HepG2 (cell line): ENCODE measurements at regions not wholly inside any gene's neighbourhood (a gene's known extent, or its start where the extent isn't known, plus 50 kb on each side); places are given as distances from the start of the nearest gene placed in this dataset.

Experiments
- ATAC-seq: fragments of 200-7000 bp; cut with Tn5 transposase; 3 replicates; pipeline ENCODE4 v1.9.1; 2020; ENCODE audit warnings: mild to moderate bottlenecking, moderate library complexity
- BruUV-seq: library from RNA; stranded (reverse); fragments of 400-500 nt; replicated peaks from 2 replicates; lab custom pipeline; 2021; lab: Mats Ljungman, UMichigan
- CTCF ChIA-PET: fragments of 300-600 bp; formaldehyde crosslinking; extraction: SDS; loops from one replicate; lab custom pipeline; 2021; ENCODE audit warnings: low total read pairs, inconsistent platforms, low intra/inter-chr PET ratio; lab: Yijun Ruan, JAX
- POLR2A ChIA-PET: fragments of 350-600 bp; sonication (Branson Sonifier 250); formaldehyde crosslinking; loops from one replicate; lab custom pipeline; 2020; ENCODE audit warnings: antibody characterized with exemption, inconsistent platforms; lab: Yijun Ruan, JAX
- DNase-seq: peaks from one replicate; pipeline ENCODE4 v3.0.0-alpha.2; 2015; ENCODE audit warnings: low spot score
- FAIRE-seq: peaks from 3 replicates; lab custom pipeline; 2011; peaks lifted over from hg19 to GRCh38; lab: Jason Lieb, UNC
- H2AFZ ChIP-seq: one replicate; pipeline ENCODE4 v1.6.1; 2011; ENCODE audit warnings: low read length, inconsistent platforms
- H3K27ac ChIP-seq: fragments of 300-600 bp; 3 replicates; pipeline ENCODE4 v1.8.0; 2011; ENCODE audit warnings: mixed run types, mild to moderate bottlenecking, mixed read lengths, low read length, inconsistent platforms; ENCODE audit not compliant: insufficient read depth; ENCODE audit errors: extremely low read length
- H3K27me3 ChIP-seq, 2 experiments: fragments of 200-600 bp in 1 of 2; 2 replicates in 1 of 2; 3 replicates in 1 of 2; pipeline versions ENCODE4 v1.6.0 to v1.8.0; 2011; ENCODE audit warnings: low read length in 2 of 2, mild to moderate bottlenecking in 2 of 2, moderate library complexity in 2 of 2, inconsistent platforms in 1 of 2; ENCODE audit not compliant: insufficient read depth in 2 of 2, control insufficient read depth in 1 of 2
- H3K36me3 ChIP-seq, 2 experiments: fragments of 200-600 bp in 1 of 2; replicated peaks in 1 of 2; 2 replicates in 1 of 2; 3 replicates in 1 of 2; pipeline versions ENCODE4 v1.5.1 to v1.8.0; 2011; ENCODE audit warnings: low read length in 2 of 2, inconsistent platforms in 1 of 2; ENCODE audit not compliant: insufficient read depth in 2 of 2, control insufficient read depth in 1 of 2
- H3K4me1 ChIP-seq: 2 replicates; pipeline ENCODE4 v1.5.1; 2012; ENCODE audit warnings: low read length, inconsistent platforms; ENCODE audit not compliant: insufficient read depth
- H3K4me2 ChIP-seq: 2 replicates; pipeline ENCODE4 v1.6.0; 2011; ENCODE audit warnings: low read depth, low read length, inconsistent platforms
- H3K4me3 ChIP-seq, 3 experiments: fragments of 200-600 bp in 1 of 3; sonication (generic), shearing (Covaris generic) in 1 of 3; replicated peaks in 1 of 3; 2 replicates each; pipeline ENCODE4 v1.5.1; 2011 to 2016; ENCODE audit warnings: low read length in 3 of 3, inconsistent platforms in 2 of 3, low read depth in 2 of 3, mild to moderate bottlenecking in 2 of 3, control low read depth in 1 of 3, mixed read lengths in 1 of 3; ENCODE audit not compliant: insufficient read depth in 1 of 3
- H3K79me2 ChIP-seq: one replicate; pipeline ENCODE4 v1.6.1; 2011; ENCODE audit warnings: low read length, inconsistent platforms; ENCODE audit not compliant: insufficient read depth
- H3K9ac ChIP-seq: 2 replicates; pipeline ENCODE4 v1.6.0; 2011; ENCODE audit warnings: mild to moderate bottlenecking, low read depth, low read length, inconsistent platforms; ENCODE audit not compliant: insufficient read depth
- H3K9me3 ChIP-seq: 2 replicates; pipeline ENCODE4 v1.5.1; 2012; ENCODE audit warnings: mild to moderate bottlenecking, low read length
- H4K20me1 ChIP-seq: 2 replicates; pipeline ENCODE4 v1.6.0; 2011; ENCODE audit warnings: inconsistent platforms, mild to moderate bottlenecking, low read length, moderate library complexity; ENCODE audit not compliant: insufficient read depth
- HMGA1 ChIP-seq: sonication (generic); formaldehyde crosslinking; conservative IDR thresholded peaks from 2 replicates; pipeline ENCODE4 v1.4.0; 2020; ENCODE audit warnings: missing genetic modification reagents
- JUN ChIP-seq: sonication (generic); formaldehyde crosslinking; IDR thresholded peaks from 2 replicates; pipeline ENCODE4 v1.4.0; 2020; ENCODE audit warnings: mild to moderate bottlenecking, missing genetic modification reagents
- MAFF ChIP-seq: IDR thresholded peaks from 2 replicates; pipeline ENCODE4 v1.6.1; 2011; ENCODE audit warnings: low read depth, low read length, improper control_type of control experiment
- MAFK ChIP-seq, 2 experiments: IDR thresholded peaks in 1 of 2; conservative IDR thresholded peaks in 1 of 2; 2 replicates each; pipeline ENCODE4 v1.6.1; 2011; ENCODE audit warnings: improper control_type of control experiment in 2 of 2, low read length in 2 of 2
- RBFOX2 ChIP-seq: fragments of 200-400 bp; formaldehyde crosslinking; IDR thresholded peaks from 2 replicates; pipeline ENCODE4 v1.6.1; 2017; ENCODE audit warnings: low read depth, mild to moderate bottlenecking, low read length
- THYN1 ChIP-seq: sonication (generic); formaldehyde crosslinking; IDR thresholded peaks from 2 replicates; pipeline ENCODE4 v1.8.1; 2023; ENCODE audit warnings: low read depth, mild to moderate bottlenecking, moderate library complexity, missing genetic modification reagents, borderline replicate concordance
- ZNF326 ChIP-seq: sonication (generic); formaldehyde crosslinking; IDR thresholded peaks from 2 replicates; pipeline ENCODE4 v1.4.0; 2020; ENCODE audit warnings: missing genetic modification reagents, borderline replicate concordance
- ZNF598 ChIP-seq: sonication (generic); formaldehyde crosslinking; IDR thresholded peaks from 2 replicates; pipeline ENCODE4 v1.5.1; 2020; ENCODE audit warnings: mild to moderate bottlenecking, missing genetic modification reagents, borderline replicate concordance
- ZNF780A ChIP-seq: sonication (generic); formaldehyde crosslinking; IDR thresholded peaks from 2 replicates; pipeline ENCODE4 v1.8.0; 2022; ENCODE audit warnings: mild to moderate bottlenecking, missing genetic modification reagents, moderate library complexity
- WGBS: methylation state at CpG from one replicate; pipeline ENCODE4 v1.1.6; 2017; ENCODE audit warnings: low lambda C conversion rate; 5-methylcytosine and 5-hydroxymethylcytosine counted together
- in situ Hi-C: cut with HindIII; loops from 2 replicates; pipeline ENCODE4 v1.10.0; 2017; ENCODE audit warnings: low pct_unique_long_range_greater_than_20kb; ENCODE audit not compliant: extremely low pct_ligation_motif_present
- intact Hi-C: fragments of 100-400 bp; cut with micrococcal nuclease; formaldehyde crosslinking; loops from one replicate; pipeline ENCODE4 v1.10.0; 2022; ENCODE audit not compliant: unreplicated experiment

- Histone ChIP-seq H3K4me3 (no peak overlapping the region), H3K9me3 (no peaks in the 10 kb centered on the region), H4K20me1 (no peaks in the 10 kb centered on the region), H3K9ac (no peak overlapping the region), H3K27ac (no peak overlapping the region), H3K4me1 (peaks cover 37% of the 10 kb centered on the region), H3K4me2 (no peak overlapping the region), H3K79me2 (no peaks in the 10 kb centered on the region), H3K36me3 (no peaks in the 10 kb centered on the region), H2AFZ (no peak overlapping the region), H3K27me3 (peaks cover 0 to 11% of the 10 kb centered on the region in 2 experiments; a peak in 3 of 5 replicates)
- BruUV-seq = no TSS peak
- CTCF ChIA-PET = no interaction called here
- DNase-seq (no peak), ATAC-seq (no peak), FAIRE-seq (no peak)
- in situ Hi-C loops = no loop called here
- 54% methylated on average over 11 of the region's 11 CpGs for WGBS
- TF ChIP-seq JUN (CRISPR knock-in tag) (no peak), MAFF (peak; percentile 93), MAFK (conservative IDR thresholded peaks at IDR 0.05 in 1 of 2, IDR thresholded peaks at IDR 0.05 in 1 of 2; ENCODE audit: low read length in 2 of 2) (peak; percentile 93 to 94)
- intact Hi-C loops = no loop called here
- POLR2A ChIA-PET = no interaction called here
Observed at GRCh38 chr6:157766901-157767774, 55.9 kb upstream of the SNX9 start.

GRCh38 chr6:157767775-157768156, 55.3 kb upstream of the SNX9 start:
- Histone ChIP-seq H3K27me3 (peaks cover 0 to 11% of the 10 kb centered on the region in 2 experiments; a peak in 3 of 5 replicates), H2AFZ (no peak overlapping the region), H4K20me1 (no peaks in the 10 kb centered on the region), H3K4me1 (peaks cover 35% of the 10 kb centered on the region), H3K79me2 (no peaks in the 10 kb centered on the region), H3K27ac (no peak overlapping the region), H3K9ac (no peak overlapping the region)
- FAIRE-seq = no peak
- POLR2A ChIA-PET = no interaction called here
- intact Hi-C loops (no loop called here), in situ Hi-C loops (no loop called here)
- no peak for DNase-seq
- CTCF ChIA-PET = no interaction called here
- TF ChIP-seq ZNF598 (CRISPR knock-in tag) (no peak), ZNF780A (CRISPR knock-in tag) (no peak), RBFOX2 (no peak), ZNF326 (no peak), HMGA1 (CRISPR knock-in tag) (no peak), THYN1 (CRISPR knock-in tag) (no peak)
- TF ChIP-seq, all 625 proteins: peak for 0
- BruUV-seq = no TSS peak
- no peak for ATAC-seq
- WGBS = 50% methylated on average over 3 of the region's 3 CpGs
- no peaks in the 10 kb centered on the region for H3K9me3 ChIP-seq
- no peak overlapping the region for H3K4me3 ChIP-seq
- no peak overlapping the region for H3K4me2 ChIP-seq
- H3K36me3 ChIP-seq = no peaks in the 10 kb centered on the region
